Retinal pigment epithelial cell (primary cell): ENCODE measurements at regions not wholly inside any gene's neighbourhood (a gene's known extent, or its start where the extent isn't known, plus 50 kb on each side); places are given as distances from the start of the nearest gene placed in this dataset.
A peak's percentile ranks its signal among the peaks of the same experiment; 100 is the strongest.
"Not testable (repeated sequence)": the region's sequence is repeated elsewhere in the genome, so short reads cannot be mapped to it uniquely, and the experiment has no call there.

Experiments
- DNase-seq: peaks from one replicate; pipeline ENCODE4 v3.0.0-alpha.2; 2010; ENCODE audit warnings: low read depth
- H3K4me3 ChIP-seq: 2 replicates; pipeline ENCODE4 v1.5.1; 2011; ENCODE audit warnings: mild to moderate bottlenecking, low read length, control low read depth, moderate library complexity
- CTCF ChIP-seq: conservative IDR thresholded peaks from 2 replicates; pipeline ENCODE4 v1.5.1; 2011; ENCODE audit warnings: low read depth, low read length, control low read depth, inconsistent platforms

GRCh38 chr5:67730917-67731474 is 484.6 kb upstream of the PIK3R1 start:
- no peak for DNase-seq
- no peak for TF ChIP-seq CTCF
- no peak overlapping the region for H3K4me3 ChIP-seq

GRCh38 chr5:67728326-67728890 is 487.1 kb upstream of the PIK3R1 start:
- TF ChIP-seq CTCF, result no peak

GRCh38 chr5:67725604-67726003 is 490.0 kb upstream of the PIK3R1 start:
- TF ChIP-seq CTCF, result no peak

More at GRCh38 chr5:67728326-67728890, 487.1 kb upstream of the PIK3R1 start:
- peak; percentile 55 for DNase-seq
- no peak overlapping the region for H3K4me3 ChIP-seq

GRCh38 chr5:67724412-67725135 is 491.0 kb upstream of the PIK3R1 start:
- no peak overlapping the region for H3K4me3 ChIP-seq
- DNase-seq, result no peak
- TF ChIP-seq CTCF, result no peak

More at GRCh38 chr5:67725604-67726003, 490.0 kb upstream of the PIK3R1 start:
- H3K4me3 ChIP-seq, result no peak overlapping the region
- no peak for DNase-seq

- DNase-seq, result no peak
- TF ChIP-seq CTCF, result no peak
- no peak overlapping the region for H3K4me3 ChIP-seq
These were observed 491.7 kb upstream of the PIK3R1 start for GRCh38 chr5:67723873-67724272.

- H3K4me3 ChIP-seq, DNase-seq: not testable (repeated sequence)
These were observed 493.0 kb upstream of the PIK3R1 start for GRCh38 chr5:67722582-67722981.

GRCh38 chr5:67720162-67720772 is 495.3 kb upstream of the PIK3R1 start:
- no peak overlapping the region for H3K4me3 ChIP-seq
- DNase-seq, result no peak
- TF ChIP-seq CTCF, result no peak
